Muscle layer of colon (tissue), 2 donors: ENCODE measurements at regions not wholly inside any gene's neighbourhood (a gene's known extent, or its start where the extent isn't known, plus 50 kb on each side); places are given as distances from the start of the nearest gene placed in this dataset.

ENCODE experiments used
- H3K27ac ChIP-seq: one replicate; pipeline ENCODE4 v1.7.0; 2013; ENCODE audit warnings: low read depth, mild to moderate bottlenecking, low read length, moderate library complexity
- H3K27me3 ChIP-seq, 2 donors: one replicate each; pipeline ENCODE4 v1.7.0; 2013; ENCODE audit warnings: low read length in 2 of 2, mild to moderate bottlenecking in 2 of 2; ENCODE audit not compliant: insufficient read depth in 2 of 2, control insufficient read depth in 1 of 2
- H3K36me3 ChIP-seq: one replicate; pipeline ENCODE4 v1.7.0; 2013; ENCODE audit warnings: mild to moderate bottlenecking, low read length; ENCODE audit not compliant: insufficient read depth
- H3K4me1 ChIP-seq: one replicate; pipeline ENCODE4 v1.7.0; 2013; ENCODE audit warnings: mild to moderate bottlenecking, low read length; ENCODE audit not compliant: insufficient read depth
- H3K4me3 ChIP-seq, 2 donors: one replicate each; pipeline ENCODE4 v1.7.0; 2013; ENCODE audit warnings: low read length in 2 of 2, low read depth in 1 of 2, mild to moderate bottlenecking in 1 of 2, moderate library complexity in 1 of 2
- H3K9ac ChIP-seq: one replicate; pipeline ENCODE4 v1.7.0; 2013; ENCODE audit warnings: low read length
- H3K9me3 ChIP-seq: one replicate; pipeline ENCODE4 v1.7.0; 2013; ENCODE audit warnings: mild to moderate bottlenecking, low read length
- donor health status: abdominal sarcoma.
- donor health status: Adenocarcinoma of cecum.

DNA sequence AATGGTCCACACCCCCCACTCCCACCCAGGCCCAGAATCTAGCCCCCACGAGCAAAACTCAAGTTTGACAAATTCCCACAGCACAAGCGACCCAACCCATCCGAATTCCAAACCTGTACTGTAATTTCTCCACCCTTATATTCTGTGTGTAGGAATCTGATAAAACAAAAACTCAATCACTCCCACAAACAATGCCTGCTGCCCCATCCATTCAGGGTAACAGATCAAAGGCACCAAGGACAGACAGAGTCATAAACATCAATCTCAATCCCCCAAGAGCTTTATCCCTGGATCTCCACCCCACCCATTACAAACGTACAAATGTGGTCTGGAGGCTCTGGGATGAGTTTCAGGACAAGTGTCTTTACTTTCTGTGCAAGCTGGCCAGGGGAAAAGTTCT lies 157.8 kb downstream of the AXIN2 start:
- Histone ChIP-seq H3K4me1 (no peaks in the 10 kb centered on the region), H3K27ac (no peak overlapping the region), H3K9me3 (no peaks in the 10 kb centered on the region), H3K27me3 (no peaks in the 10 kb centered on the region), H3K4me3 (no peak overlapping the region), H3K9ac (no peak overlapping the region), H3K36me3 (no peaks in the 10 kb centered on the region)

DNA sequence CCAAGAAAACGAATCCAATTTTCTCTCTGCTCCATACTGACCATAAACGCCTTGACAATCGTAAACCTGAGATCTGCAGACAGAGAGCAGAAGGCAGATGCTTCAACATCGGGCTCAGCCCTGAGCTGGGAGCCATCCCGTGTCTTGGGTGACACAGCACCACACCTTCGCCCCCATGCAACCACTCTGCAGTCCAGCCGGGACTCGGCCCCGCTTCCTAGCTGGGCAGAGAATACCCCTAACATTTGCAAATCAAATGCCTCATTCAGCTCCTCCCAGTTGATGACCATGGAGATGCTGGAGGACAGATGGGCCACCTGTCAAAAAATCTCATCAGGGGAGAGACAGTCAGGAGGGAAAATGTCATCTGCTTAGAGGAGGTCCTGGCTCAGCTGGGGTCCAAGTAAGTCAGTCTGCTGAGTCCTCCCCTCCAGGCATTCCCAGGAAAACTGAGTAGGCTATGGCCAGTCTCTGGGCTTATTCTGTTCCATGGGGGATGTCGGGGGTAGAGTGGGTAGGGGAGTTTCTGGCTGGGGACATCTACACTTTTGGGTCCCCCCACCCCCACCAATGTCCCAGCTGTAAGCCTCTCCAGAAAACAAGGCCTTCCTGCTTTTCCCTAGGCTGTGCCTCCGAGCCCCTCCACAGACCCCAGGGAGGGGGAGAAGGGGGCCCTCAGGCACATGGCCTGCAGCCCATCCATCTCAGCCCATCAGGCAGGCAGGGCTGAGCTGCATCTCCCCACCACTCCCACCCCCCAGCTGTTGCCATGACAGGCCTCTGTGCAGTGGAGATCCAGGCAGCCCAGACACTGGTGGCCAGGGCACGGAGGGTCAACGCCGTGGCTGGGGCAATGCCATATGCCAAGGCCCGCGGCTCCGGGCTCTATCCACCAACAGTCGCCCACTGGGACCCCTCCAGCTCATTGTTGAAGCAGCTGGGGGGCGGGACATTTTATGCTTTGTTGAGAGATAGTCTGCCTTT lies 158.6 kb downstream of the AXIN2 start:
- no peak overlapping the region for H3K4me3 ChIP-seq
- no peaks in the 10 kb centered on the region for H3K4me1 ChIP-seq
- no peaks in the 10 kb centered on the region for H3K36me3 ChIP-seq
- H3K9me3 ChIP-seq, result no peaks in the 10 kb centered on the region
- H3K9ac ChIP-seq, result no peak overlapping the region
- no peak overlapping the region for H3K27ac ChIP-seq
- H3K27me3 ChIP-seq, result no peaks in the 10 kb centered on the region

- no peaks in the 10 kb centered on the region for H3K27me3 ChIP-seq
- no peaks in the 10 kb centered on the region for H3K36me3 ChIP-seq
- H3K4me1 ChIP-seq, result no peaks in the 10 kb centered on the region
- no peak overlapping the region for H3K4me3 ChIP-seq
- H3K9me3 ChIP-seq, result no peaks in the 10 kb centered on the region
- H3K27ac ChIP-seq, result no peak overlapping the region
- H3K9ac ChIP-seq, result no peak overlapping the region
Observed at GRCh38 chr17:65401561-65401960, 159.9 kb downstream of the AXIN2 start.

DNA sequence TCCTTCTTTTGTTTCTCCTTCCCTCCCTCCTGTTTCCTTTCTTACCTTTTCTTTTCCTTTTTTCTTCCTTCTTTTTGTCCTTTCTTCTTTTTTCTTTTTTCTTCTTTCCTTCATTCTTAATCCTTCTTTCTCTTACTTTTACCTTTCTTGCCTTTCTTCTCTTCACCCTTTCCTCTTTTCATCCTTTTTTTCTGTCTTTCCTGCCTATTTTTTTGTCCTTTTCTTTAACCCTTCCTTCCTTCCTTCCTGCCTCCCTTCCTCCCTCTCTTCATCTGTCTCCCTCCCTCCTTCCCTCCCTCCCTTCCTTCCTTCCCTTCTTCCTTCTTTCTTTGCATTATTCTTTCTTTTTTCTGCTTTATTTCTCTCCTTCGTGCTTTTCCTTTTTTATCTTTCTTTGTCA lies 160.7 kb downstream of the AXIN2 start:
- Histone ChIP-seq H3K27ac (no peak overlapping the region), H3K9ac (no peak overlapping the region), H3K4me1 (no peaks in the 10 kb centered on the region), H3K36me3 (no peaks in the 10 kb centered on the region), H3K9me3 (no peaks in the 10 kb centered on the region), H3K27me3 (no peaks in the 10 kb centered on the region), H3K4me3 (no peak overlapping the region)

DNA sequence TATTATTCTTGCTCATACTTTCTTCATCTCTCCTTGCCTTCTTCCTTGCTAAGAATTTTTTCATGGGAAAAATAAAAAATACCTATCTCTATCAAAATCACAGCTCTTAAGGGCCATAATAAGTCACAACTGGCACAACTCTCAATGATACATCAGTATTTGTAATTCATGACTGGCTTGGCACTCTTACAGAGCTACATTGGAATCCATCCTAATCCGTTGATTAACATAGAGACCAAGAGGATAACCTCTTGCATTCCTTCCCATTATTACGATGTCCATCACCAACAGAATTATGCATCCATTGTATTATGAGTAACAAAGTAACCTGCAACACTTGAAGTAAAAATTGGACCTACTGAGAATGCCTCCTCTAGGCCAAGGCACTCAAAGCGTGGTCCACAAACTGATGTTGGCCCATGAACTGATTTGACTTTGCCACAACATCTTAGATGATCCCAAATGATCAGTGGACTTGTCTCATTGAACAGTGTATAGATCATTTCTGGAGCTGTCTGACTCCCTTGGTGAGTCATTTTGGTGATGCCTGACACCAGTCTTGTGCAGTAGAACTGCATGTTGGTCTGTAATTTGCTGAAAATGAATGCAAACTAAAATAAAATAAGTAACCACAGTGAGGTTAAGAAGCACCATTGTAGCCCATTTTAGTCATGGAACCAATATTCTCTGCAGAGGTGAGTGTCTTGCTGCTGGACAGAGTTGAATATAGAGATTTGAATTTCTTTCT lies 163.2 kb downstream of the AXIN2 start:
- Histone ChIP-seq H3K9ac (no peak overlapping the region), H3K36me3 (no peaks in the 10 kb centered on the region), H3K4me1 (no peaks in the 10 kb centered on the region), H3K27ac (no peak overlapping the region), H3K4me3 (no peak overlapping the region), H3K9me3 (no peaks in the 10 kb centered on the region), H3K27me3 (no peaks in the 10 kb centered on the region)

DNA sequence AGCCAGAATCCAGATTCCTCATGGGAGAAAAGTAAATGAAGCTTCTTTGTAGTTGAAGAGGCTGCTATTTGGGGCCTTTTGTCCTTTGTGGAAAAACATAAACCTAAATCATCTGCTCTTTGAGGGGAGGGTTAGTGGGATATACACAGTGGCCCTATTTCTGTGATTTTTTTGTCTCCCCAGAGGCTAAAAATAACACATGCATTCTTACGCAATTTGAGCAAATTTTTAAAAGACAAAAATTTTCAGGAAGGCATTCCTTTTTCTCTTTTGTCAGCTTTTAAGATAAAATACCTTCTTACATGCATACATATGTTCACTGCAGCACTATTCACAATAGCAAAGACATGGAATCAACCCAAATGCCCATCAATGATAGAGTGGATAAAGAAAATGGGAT lies 165.5 kb downstream of the AXIN2 start:
- Histone ChIP-seq H3K36me3 (no peaks in the 10 kb centered on the region), H3K4me3 (no peak overlapping the region), H3K9me3 (no peaks in the 10 kb centered on the region), H3K4me1 (no peaks in the 10 kb centered on the region), H3K9ac (no peak overlapping the region), H3K27ac (no peak overlapping the region), H3K27me3 (no peaks in the 10 kb centered on the region)

GRCh38 chr17:65394811-65395472 lies 166.5 kb downstream of the AXIN2 start:
- Histone ChIP-seq H3K4me1 (no peaks in the 10 kb centered on the region), H3K9ac (no peak overlapping the region), H3K27me3 (no peaks in the 10 kb centered on the region), H3K4me3 (no peak overlapping the region), H3K27ac (no peak overlapping the region), H3K9me3 (no peaks in the 10 kb centered on the region), H3K36me3 (no peaks in the 10 kb centered on the region)

DNA sequence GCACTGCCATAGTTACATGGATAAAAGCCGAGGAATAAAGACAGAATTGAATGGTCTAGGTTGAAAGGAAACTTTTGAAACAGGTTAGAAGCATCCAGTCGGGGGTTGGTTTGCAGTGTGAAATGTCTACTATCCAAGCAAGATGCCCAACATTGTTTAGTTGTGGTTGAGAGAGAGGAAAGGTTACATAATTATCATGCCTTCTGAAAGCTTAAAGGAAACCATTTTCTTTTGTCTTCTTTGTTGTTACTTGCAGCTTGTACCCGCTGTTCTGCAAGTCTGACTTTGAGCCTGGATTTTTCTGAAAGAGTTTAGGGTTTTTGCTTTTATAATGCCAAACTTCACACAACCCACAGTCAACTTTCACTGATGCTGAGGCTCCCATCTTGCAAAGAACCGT lies 167.9 kb downstream of the AXIN2 start:
- Histone ChIP-seq H3K27me3 (no peaks in the 10 kb centered on the region), H3K27ac (no peak overlapping the region), H3K4me3 (no peak overlapping the region), H3K36me3 (no peaks in the 10 kb centered on the region), H3K9me3 (no peaks in the 10 kb centered on the region), H3K4me1 (no peaks in the 10 kb centered on the region), H3K9ac (no peak overlapping the region)

DNA sequence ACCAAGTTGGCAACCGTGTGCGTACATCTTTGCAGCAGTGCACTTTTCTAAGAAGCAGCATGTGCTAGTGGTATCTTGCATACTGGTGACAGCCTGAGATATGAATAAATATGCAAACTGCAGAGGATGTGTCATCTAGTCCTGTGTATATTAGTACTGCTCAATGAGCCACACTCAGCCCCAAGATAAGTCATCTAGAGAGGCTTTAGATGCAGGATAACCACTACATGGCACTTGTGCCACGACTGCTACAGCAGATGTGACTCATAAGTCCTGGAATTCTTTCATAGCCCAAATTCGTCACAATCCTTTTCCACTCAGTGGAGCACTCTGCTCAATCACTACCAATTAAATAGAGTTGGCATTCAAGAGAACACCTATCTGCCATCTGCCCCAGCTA lies 171.5 kb downstream of the AXIN2 start:
- no peaks in the 10 kb centered on the region for H3K27me3 ChIP-seq

GRCh38 chr17:65389426-65389825 lies 172.0 kb downstream of the AXIN2 start:
- H3K4me1 ChIP-seq, result no peaks in the 10 kb centered on the region
- no peaks in the 10 kb centered on the region for H3K9me3 ChIP-seq
- no peaks in the 10 kb centered on the region for H3K36me3 ChIP-seq
- no peak overlapping the region for H3K4me3 ChIP-seq
- no peaks in the 10 kb centered on the region for H3K27me3 ChIP-seq
- H3K27ac ChIP-seq, result no peak overlapping the region
- H3K9ac ChIP-seq, result no peak overlapping the region

More for the DNA sequence above, 171.5 kb downstream of the AXIN2 start:
- Histone ChIP-seq H3K27ac (no peak overlapping the region), H3K4me1 (no peaks in the 10 kb centered on the region), H3K36me3 (no peaks in the 10 kb centered on the region), H3K4me3 (no peak overlapping the region), H3K9ac (no peak overlapping the region), H3K9me3 (no peaks in the 10 kb centered on the region)

GRCh38 chr17:65388911-65389310 lies 172.5 kb downstream of the AXIN2 start:
- H3K36me3 ChIP-seq, result no peaks in the 10 kb centered on the region
- H3K27ac ChIP-seq, result no peak overlapping the region
- H3K9me3 ChIP-seq, result no peaks in the 10 kb centered on the region
- H3K4me1 ChIP-seq, result no peaks in the 10 kb centered on the region
- no peak overlapping the region for H3K9ac ChIP-seq
- H3K27me3 ChIP-seq, result no peaks in the 10 kb centered on the region
- no peak overlapping the region for H3K4me3 ChIP-seq
